WI38 (cell line): ENCODE measurements at regions not wholly inside any gene's neighbourhood (a gene's known extent, or its start where the extent isn't known, plus 50 kb on each side); places are given as distances from the start of the nearest gene placed in this dataset.
"Not testable (repeated sequence)": the region's sequence is repeated elsewhere in the genome, so short reads cannot be mapped to it uniquely, and the experiment has no call there.

ENCODE experiments used
- H3K4me3 ChIP-seq: 2 replicates; pipeline ENCODE4 v1.5.1; 2011; ENCODE audit warnings: low read depth, mild to moderate bottlenecking, control low read depth, low read length
- TF ChIP-seq, protein P1 (sequence below): IDR thresholded peaks from 2 replicates; pipeline ENCODE4 v1.5.1; 2012; ENCODE audit warnings: low read depth, mild to moderate bottlenecking, control low read depth, low read length

- TF ChIP-seq, protein P1, sequence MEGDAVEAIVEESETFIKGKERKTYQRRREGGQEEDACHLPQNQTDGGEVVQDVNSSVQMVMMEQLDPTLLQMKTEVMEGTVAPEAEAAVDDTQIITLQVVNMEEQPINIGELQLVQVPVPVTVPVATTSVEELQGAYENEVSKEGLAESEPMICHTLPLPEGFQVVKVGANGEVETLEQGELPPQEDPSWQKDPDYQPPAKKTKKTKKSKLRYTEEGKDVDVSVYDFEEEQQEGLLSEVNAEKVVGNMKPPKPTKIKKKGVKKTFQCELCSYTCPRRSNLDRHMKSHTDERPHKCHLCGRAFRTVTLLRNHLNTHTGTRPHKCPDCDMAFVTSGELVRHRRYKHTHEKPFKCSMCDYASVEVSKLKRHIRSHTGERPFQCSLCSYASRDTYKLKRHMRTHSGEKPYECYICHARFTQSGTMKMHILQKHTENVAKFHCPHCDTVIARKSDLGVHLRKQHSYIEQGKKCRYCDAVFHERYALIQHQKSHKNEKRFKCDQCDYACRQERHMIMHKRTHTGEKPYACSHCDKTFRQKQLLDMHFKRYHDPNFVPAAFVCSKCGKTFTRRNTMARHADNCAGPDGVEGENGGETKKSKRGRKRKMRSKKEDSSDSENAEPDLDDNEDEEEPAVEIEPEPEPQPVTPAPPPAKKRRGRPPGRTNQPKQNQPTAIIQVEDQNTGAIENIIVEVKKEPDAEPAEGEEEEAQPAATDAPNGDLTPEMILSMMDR, result no peak
- H3K4me3 ChIP-seq, result no peak overlapping the region
Measured at GRCh38 chr10:33602278-33602677, 267.8 kb upstream of the NRP1 start.

DNA sequence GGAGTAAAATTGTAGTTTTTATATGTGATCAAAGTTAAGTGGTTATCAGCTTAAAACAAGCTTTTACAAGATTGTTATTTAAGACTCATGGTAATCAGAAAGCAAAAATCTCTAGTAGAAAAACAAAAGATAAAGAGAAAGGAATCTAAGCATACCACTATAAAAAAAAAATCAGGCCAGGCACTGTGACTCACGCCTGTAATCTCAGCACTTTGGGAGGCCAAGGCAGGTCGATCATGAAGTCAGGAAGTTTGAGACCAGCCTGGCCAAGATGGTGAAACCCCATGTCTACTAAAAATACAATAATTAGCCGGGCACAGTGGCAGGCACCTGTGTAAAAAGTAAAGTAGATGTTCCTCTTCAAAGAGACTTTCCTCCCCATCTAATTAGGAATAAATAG is 265.9 kb upstream of the NRP1 start:
- H3K4me3 ChIP-seq, result no peak overlapping the region
- TF ChIP-seq, protein P1, result no peak

DNA sequence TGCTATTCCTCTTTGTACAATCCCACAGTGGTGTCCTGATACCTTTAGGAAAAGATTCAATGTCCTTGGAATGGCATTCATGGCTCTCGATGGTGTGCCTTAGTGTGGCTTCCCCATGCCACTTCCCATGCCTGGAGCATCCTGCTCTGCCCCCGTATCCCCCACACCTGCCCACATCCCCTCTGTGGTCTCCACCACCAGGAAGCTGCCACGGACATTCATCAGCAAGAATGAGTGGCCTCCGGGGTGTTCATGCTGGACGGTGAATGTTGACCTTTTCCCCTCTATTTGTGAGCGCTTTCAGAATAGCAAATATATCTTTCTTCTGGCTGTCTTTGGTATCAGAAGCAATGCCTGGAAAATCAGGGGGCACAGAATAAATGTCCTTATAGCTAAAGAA is 262.0 kb upstream of the NRP1 start:
- TF ChIP-seq, protein P1, result no peak

DNA sequence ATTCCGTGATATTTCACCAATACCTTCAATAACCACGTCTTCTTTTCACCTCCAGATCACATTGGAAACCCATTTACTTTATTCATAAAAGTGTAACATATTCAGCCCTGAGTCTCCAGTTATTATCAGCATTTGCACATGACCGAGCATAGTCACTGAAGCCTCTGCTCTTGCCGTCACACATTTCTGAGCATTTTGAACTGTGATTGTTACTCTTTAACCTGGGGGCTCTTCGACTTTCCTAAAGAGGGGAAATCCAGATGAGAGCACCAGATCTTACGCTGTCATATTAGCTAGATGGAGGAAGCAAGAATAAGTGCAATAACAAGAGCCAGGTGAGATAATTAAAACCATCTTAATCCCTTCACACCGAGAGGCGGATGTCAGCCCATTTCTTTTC is 260.0 kb upstream of the NRP1 start:
- H3K4me3 ChIP-seq, result no peak overlapping the region
- TF ChIP-seq, protein P1, result no peak

More for the DNA sequence above, 262.0 kb upstream of the NRP1 start:
- H3K4me3 ChIP-seq, result no peak overlapping the region

DNA sequence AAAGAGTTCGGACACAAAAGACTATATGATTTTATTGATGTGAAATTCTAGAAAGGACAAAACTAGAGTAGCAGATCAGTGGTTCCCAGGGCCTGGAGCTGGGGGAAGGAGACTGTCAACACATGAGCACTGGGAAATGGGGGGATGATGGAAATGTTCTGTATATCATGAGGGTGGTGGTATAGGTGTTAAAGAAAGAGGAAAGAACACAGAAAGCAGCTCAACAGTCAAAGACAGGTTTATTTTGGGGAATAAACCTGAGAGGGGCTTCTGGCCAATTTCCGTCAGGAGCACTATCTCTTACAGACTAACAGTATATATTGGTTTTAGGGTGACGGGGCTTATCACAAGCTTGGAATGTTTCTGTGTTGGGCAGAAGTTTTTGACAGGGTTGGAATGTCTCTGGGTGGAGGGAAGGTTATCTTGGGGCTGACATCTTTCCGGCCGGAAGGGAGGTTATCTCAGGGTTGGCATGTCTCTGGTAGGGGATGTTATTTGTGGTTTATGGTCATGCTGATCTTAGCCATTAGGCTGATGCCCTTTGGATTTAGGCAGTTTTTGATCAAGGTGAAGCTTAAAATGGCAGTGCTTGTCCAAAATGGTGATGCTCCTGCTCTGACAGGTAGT is 254.6 kb upstream of the NRP1 start:
- H3K4me3 ChIP-seq, result no peak overlapping the region
- TF ChIP-seq, protein P1, result no peak

- H3K4me3 ChIP-seq, result not testable (repeated sequence)
Measured at GRCh38 chr10:33584596-33584995, 250.1 kb upstream of the NRP1 start.

GRCh38 chr10:33579996-33580395 is 245.5 kb upstream of the NRP1 start:
- no peak overlapping the region for H3K4me3 ChIP-seq
- TF ChIP-seq, protein P1, result no peak

DNA sequence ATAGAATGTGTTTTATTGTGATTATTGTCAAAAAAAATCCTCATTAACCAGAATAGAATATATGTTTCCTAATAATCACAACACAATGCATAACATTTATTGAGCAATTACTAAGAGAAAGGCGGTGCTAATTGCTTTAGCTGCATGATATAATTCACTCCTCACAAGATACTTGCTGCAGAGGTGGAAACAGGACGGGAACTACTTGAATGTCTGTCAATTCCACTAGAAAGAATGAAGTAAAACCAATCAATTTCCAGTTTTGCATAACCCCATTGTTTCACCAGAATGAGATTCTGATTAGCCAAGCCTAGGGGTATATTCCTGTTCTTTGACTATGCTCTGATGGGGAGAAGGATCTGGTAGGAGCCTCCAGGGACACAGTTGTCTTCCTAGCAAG is 239.1 kb upstream of the NRP1 start:
- H3K4me3 ChIP-seq, result no peak overlapping the region
- TF ChIP-seq, protein P1, result no peak
